HEK293T (cell line): ENCODE measurements at regions not wholly inside any gene's neighbourhood (a gene's known extent, or its start where the extent isn't known, plus 50 kb on each side); places are given as distances from the start of the nearest gene placed in this dataset.

Experiments used
- CTCF ChIA-PET: fragments of 350-600 bp; formaldehyde crosslinking; extraction: SDS; loops from one replicate; lab custom pipeline; 2021; ENCODE audit warnings: antibody characterized with exemption, inconsistent platforms; lab: Yijun Ruan, JAX
- POLR2A ChIA-PET: fragments of 350-600 bp; formaldehyde crosslinking; extraction: SDS; loops from one replicate; lab custom pipeline; 2020; ENCODE audit warnings: antibody characterized with exemption, inconsistent platforms; lab: Yijun Ruan, JAX
- DNase-seq: peaks from one replicate; pipeline ENCODE4 v3.0.0; 2012; ENCODE audit warnings: mixed read lengths; ENCODE audit errors: extremely low spot score
- ARNT ChIP-seq: fragments of 450-650 bp; IDR thresholded peaks from 2 replicates; pipeline ENCODE4 v1.6.1; 2017; ENCODE audit warnings: mild to moderate bottlenecking
- BHLHE40 ChIP-seq: fragments of 450-650 bp; IDR thresholded peaks from 2 replicates; pipeline ENCODE4 v1.6.1; 2016; ENCODE audit warnings: mild to moderate bottlenecking, moderate library complexity, borderline replicate concordance
- CTBP1 ChIP-seq: fragments of 450-650 bp; IDR thresholded peaks from 2 replicates; pipeline ENCODE4 v1.6.1; 2016; ENCODE audit warnings: borderline replicate concordance
- ELF4 ChIP-seq: fragments of 450-650 bp; IDR thresholded peaks from 2 replicates; pipeline ENCODE4 v1.6.1; 2017; ENCODE audit warnings: antibody characterized with exemption
- FOXA1 ChIP-seq: fragments of 450-650 bp; IDR thresholded peaks from 2 replicates; pipeline ENCODE4 v1.6.1; 2016; ENCODE audit warnings: mild to moderate bottlenecking
- FOXK2 ChIP-seq: fragments of 450-650 bp; IDR thresholded peaks from 2 replicates; pipeline ENCODE4 v1.6.1; 2016; ENCODE audit warnings: mild to moderate bottlenecking
- FOXM1 ChIP-seq: fragments of 450-650 bp; IDR thresholded peaks from 2 replicates; pipeline ENCODE4 v1.6.1; 2017; ENCODE audit warnings: mild to moderate bottlenecking, borderline replicate concordance
- HDGF ChIP-seq: fragments of 450-650 bp; IDR thresholded peaks from 2 replicates; pipeline ENCODE4 v1.6.1; 2017; ENCODE audit warnings: antibody characterized with exemption, borderline replicate concordance
- L3MBTL2 ChIP-seq: fragments of 450-650 bp; conservative IDR thresholded peaks from 2 replicates; pipeline ENCODE4 v1.6.1; 2016; ENCODE audit warnings: mild to moderate bottlenecking
- LEF1 ChIP-seq: fragments of 450-650 bp; IDR thresholded peaks from 2 replicates; pipeline ENCODE4 v1.6.1; 2017; ENCODE audit warnings: mild to moderate bottlenecking, borderline replicate concordance
- NFRKB ChIP-seq: fragments of 450-650 bp; IDR thresholded peaks from 2 replicates; pipeline ENCODE4 v1.6.1; 2016; ENCODE audit warnings: mild to moderate bottlenecking, moderate library complexity
- SP1 ChIP-seq: fragments of 450-650 bp; IDR thresholded peaks from 2 replicates; pipeline ENCODE4 v1.6.1; 2017
- SUZ12 ChIP-seq: fragments of 450-650 bp; IDR thresholded peaks from 2 replicates; pipeline ENCODE4 v1.6.1; 2016; ENCODE audit warnings: mild to moderate bottlenecking
- TARDBP ChIP-seq: fragments of 450-650 bp; IDR thresholded peaks from 2 replicates; pipeline ENCODE4 v1.6.1; 2016
- ZNF384 ChIP-seq: fragments of 450-650 bp; IDR thresholded peaks from 2 replicates; pipeline ENCODE4 v1.6.1; 2016
- TF ChIP-seq, protein P1 (sequence below): fragments of 450-650 bp; IDR thresholded peaks from 2 replicates; pipeline ENCODE4 v1.6.1; 2016

- DNase-seq = no peak
- TF ChIP-seq CTBP1 = no peak
- TF ChIP-seq HDGF = no peak
- no peak for TF ChIP-seq BHLHE40
- TF ChIP-seq FOXA1 = no peak
- no peak for TF ChIP-seq ZNF384
- TF ChIP-seq FOXK2 = no peak
- TF ChIP-seq TARDBP = no peak
- TF ChIP-seq FOXM1 = no peak
- no peak for TF ChIP-seq NFRKB
- TF ChIP-seq SP1 = no peak
- TF ChIP-seq LEF1 = no peak
- no peak for TF ChIP-seq L3MBTL2
- ChIA-PET CTCF (no interaction called here), POLR2A (no interaction called here)
Observed at GRCh38 chr15:93231261-93231925, 142.4 kb upstream of the RGMA start.

GRCh38 chr15:93228546-93228945 lies 139.5 kb upstream of the RGMA start:
- TF ChIP-seq SP1 = no peak
- TF ChIP-seq NFRKB = no peak
- no peak for TF ChIP-seq LEF1
- TF ChIP-seq BHLHE40 = no peak
- no peak for TF ChIP-seq TARDBP
- no peak for TF ChIP-seq ELF4
- TF ChIP-seq L3MBTL2 = no peak
- TF ChIP-seq ARNT = no peak
- TF ChIP-seq FOXK2 = no peak
- no peak for TF ChIP-seq CTBP1
- TF ChIP-seq HDGF = no peak
- no peak for TF ChIP-seq FOXM1
- TF ChIP-seq, protein P1, sequence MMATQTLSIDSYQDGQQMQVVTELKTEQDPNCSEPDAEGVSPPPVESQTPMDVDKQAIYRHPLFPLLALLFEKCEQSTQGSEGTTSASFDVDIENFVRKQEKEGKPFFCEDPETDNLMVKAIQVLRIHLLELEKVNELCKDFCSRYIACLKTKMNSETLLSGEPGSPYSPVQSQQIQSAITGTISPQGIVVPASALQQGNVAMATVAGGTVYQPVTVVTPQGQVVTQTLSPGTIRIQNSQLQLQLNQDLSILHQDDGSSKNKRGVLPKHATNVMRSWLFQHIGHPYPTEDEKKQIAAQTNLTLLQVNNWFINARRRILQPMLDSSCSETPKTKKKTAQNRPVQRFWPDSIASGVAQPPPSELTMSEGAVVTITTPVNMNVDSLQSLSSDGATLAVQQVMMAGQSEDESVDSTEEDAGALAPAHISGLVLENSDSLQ = no peak
- TF ChIP-seq FOXA1 = no peak
- no peak for TF ChIP-seq ZNF384
- TF ChIP-seq SUZ12 = no peak
- POLR2A ChIA-PET = no interaction called here
- CTCF ChIA-PET = no interaction called here
- no peak for DNase-seq

DNA sequence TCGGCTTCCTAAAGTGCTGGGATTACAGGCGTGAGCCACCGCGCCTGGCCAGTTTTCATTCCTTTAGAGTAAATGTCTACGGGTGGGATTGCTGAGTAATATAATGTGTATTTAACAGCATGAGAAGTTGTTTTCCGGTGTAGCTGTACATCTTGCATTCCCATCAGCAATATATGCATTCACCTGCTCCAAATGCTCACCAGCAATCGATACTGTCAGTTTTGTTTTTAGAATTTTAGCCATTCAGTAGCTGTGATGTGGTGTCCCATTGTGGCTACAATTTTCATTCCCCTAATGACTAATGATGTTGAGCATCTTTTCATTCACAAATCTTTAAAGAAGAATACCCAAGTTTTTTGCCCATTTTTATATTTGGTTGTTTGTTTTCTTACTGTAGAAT lies 134.8 kb upstream of the RGMA start:
- ChIA-PET POLR2A (no interaction called here), CTCF (no interaction called here)
- no peak for DNase-seq
- TF ChIP-seq BHLHE40 = no peak
- TF ChIP-seq HDGF = no peak
- TF ChIP-seq ELF4 = no peak
- no peak for TF ChIP-seq FOXM1
- TF ChIP-seq TARDBP = no peak
- TF ChIP-seq FOXA1 = no peak
- no peak for TF ChIP-seq SP1
- no peak for TF ChIP-seq NFRKB
- TF ChIP-seq SUZ12 = no peak
- TF ChIP-seq CTBP1 = no peak

GRCh38 chr15:93221759-93222158 lies 132.7 kb upstream of the RGMA start:
- DNase-seq = no peak
- CTCF ChIA-PET = no interaction called here
- TF ChIP-seq ARNT = no peak
- TF ChIP-seq, protein P1 = no peak
- TF ChIP-seq LEF1 = no peak
- no peak for TF ChIP-seq SP1
- TF ChIP-seq HDGF = no peak
- no peak for TF ChIP-seq FOXM1
- POLR2A ChIA-PET = no interaction called here

GRCh38 chr15:93219859-93220420 lies 130.9 kb upstream of the RGMA start:
- no peak for DNase-seq
- ChIA-PET POLR2A (no interaction called here), CTCF (interaction anchor here (1.2 kb wide), 1 partner anchor 12 kb away, joined by 6 read pairs; no protein-coding TSS in a partner anchor)
- TF ChIP-seq FOXK2 (no peak), ARNT (no peak), L3MBTL2 (no peak), FOXA1 (no peak), CTBP1 (no peak), ELF4 (no peak), LEF1 (no peak), ZNF384 (no peak), SUZ12 (no peak), SP1 (no peak), BHLHE40 (no peak), TARDBP (no peak), HDGF (no peak), NFRKB (no peak), FOXM1 (no peak)
- TF ChIP-seq, protein P1 = no peak

DNA sequence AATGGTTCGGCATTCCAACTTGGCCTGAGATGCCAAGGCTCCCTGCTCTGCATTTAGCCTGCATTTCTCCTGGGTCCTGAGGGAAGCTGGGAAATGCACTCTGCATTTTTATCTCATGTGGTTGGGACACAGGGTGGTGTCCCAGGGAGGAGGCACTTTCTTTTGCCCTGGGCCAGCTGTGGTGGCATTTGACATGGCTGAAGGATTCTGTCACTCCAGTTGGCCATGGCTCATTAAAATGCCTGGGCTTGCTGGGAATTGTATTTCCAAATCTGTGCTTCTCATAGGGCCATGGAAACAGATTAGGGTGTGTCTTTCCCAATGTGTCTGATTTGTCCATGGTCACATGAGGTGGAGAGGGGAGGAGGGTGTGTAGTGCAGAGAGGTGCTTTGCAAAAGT lies 128.3 kb upstream of the RGMA start:
- TF ChIP-seq, protein P1 = no peak
- TF ChIP-seq FOXK2 (no peak), L3MBTL2 (no peak), CTBP1 (no peak), ARNT (no peak), LEF1 (no peak), NFRKB (no peak), TARDBP (no peak), FOXA1 (no peak), HDGF (no peak), SUZ12 (no peak), ZNF384 (no peak), FOXM1 (no peak), BHLHE40 (no peak), SP1 (no peak)
- ChIA-PET CTCF (no interaction called here), POLR2A (no interaction called here)
- DNase-seq = no peak
